ENCODE measurements at regions not wholly inside any gene's neighbourhood (a gene's known extent, or its start where the extent isn't known, plus 50 kb on each side); places are given as distances from the start of the nearest gene placed in this dataset.

DNA sequence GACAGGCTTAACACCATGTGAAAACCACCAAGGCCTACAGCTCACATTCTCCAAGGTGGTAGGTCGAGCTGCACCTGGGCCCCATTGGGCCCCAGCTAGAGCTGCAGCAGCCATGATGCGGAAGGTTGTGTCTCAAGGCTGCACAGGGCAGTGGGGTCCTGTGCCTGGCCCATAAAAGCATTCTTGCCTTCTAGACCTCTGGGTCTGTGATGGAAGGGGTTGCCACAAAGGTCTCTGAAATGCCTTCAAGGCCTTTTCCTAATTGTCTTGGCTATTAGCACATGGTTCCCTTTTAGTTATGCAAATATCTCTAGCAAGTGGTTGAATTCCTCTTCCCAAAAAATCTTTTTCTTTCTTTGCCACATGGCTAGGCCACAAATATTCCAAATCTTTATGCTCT lies 52.5 kb upstream of the C11orf58 start:
- DNase-seq (ENCODE audit: low read depth) = no peak

DNA sequence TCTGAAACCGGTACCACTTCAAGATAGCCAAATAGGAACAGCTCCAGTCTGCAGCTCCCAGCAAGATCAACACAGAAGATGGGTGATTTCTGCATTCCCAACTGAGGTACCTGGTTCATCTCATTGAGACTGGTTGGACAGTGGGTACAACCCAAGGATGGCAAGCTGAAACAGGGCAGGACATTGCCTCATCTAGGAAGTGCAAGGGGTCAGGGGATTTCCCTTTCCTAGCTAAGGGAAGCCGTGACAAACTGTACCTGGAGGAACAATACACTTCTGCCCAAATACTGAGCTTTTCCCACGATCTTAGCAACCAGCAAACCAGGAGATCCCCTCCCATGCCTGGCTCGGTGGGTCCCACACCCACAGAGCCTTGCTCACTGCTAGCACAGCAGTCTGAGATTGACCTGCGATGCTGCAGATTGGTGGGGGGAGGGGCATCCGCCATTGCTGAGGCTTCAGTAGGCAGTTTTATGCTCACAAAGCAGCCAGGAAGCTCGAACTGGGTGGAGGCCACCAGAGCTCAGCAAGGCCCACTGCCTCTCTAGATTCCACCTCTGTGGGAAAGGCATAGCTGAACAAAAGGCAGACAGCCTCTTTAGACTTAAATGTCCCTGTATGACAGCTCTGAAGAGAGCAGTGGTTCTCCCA lies 59.9 kb upstream of the C11orf58 start:
- DNase-seq (ENCODE audit: low read depth) = no peak

DNA sequence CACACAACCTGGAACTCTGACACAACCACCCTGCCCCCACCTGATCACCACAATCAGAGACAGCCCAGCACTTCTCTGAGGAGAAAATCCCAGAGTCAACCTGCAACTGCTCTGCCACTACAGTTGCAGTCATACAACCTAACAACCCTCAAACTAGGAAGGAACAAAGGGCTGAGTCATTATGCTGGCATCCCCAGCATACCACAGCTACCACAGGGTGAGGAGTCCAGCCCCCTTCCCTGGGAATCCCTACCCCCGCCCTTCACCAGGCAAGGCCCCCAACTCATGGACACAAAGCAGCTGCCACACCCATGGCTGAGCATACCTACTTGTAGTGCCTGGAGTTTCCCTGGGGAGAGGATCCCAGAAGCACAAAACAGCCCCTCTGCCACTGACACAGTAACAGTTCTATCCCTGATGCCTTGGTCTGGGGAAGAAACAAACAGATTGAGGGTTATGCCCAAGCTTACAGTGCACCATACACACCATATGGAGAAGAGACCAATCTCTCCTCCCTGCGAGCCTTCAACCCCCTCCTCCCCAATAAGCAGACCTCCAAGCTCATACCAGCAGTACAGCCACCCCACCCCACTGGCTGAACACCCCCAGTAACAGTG lies 68.5 kb upstream of the C11orf58 start:
- no peak for DNase-seq (ENCODE audit: low read depth)

DNA sequence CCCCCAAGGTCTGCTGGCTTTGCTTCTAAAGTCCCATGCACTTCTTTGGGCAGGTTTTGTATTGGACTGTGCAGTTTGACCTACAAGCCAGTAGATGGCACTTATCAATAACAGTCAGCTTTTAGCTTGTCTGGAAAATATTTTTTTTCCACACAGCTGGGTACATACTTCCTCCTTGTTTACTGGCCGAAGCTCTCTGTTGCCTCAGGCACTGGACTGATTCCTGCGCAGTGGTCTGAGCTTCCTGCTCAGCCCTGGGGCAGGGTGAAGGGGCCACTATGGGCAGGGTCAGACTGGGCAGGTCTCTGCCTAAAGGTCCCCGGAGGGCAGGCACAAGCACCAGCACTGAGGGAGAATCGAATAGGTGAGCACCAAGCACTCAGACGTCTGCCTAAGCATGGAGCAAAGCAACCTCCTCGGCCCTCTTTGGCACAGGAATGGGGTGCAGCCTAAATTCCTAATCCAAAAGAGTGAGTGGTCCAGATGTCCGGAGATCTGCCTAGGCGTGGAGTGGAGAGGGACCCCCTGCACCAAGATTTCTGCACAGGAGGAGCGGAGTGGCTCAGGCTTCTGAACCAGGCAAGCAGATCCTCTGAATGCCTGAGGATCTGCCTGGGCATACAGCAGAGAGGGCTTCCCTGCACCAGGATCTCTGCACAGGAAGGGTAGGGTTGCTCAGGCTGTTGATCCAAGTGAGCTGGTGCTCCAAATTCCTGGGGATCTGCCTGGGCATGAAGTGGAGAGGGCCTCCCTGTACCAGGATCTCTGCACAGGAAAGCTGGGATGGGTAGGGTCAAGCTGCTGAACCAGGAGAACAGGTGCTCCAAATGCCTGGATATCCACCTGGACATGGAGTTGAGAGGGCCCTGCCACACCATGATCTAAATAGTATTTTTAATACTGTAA lies 105.9 kb upstream of the C11orf58 start:
- DNase-seq (ENCODE audit: low read depth) = no peak

DNA sequence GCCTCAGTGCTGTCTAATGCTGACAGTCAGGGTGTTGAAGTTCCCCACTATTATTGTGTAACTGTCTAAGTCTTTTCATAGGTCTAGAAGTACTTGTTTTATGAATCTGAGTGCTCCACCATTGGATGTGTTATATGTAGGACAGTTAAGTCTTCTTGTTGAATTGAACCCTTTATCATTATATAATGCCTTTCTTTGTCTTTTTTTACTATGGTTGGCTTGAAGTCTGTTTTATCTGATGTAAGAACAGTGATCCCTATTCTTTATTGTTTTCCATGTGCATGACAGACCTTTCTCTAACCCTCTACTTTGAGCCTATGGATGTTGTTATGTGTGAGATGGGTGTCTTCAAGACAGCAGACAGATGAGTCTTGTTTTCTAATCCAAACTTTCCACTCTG lies 107.8 kb upstream of the C11orf58 start:
- no peak for DNase-seq (ENCODE audit: low read depth)

DNA sequence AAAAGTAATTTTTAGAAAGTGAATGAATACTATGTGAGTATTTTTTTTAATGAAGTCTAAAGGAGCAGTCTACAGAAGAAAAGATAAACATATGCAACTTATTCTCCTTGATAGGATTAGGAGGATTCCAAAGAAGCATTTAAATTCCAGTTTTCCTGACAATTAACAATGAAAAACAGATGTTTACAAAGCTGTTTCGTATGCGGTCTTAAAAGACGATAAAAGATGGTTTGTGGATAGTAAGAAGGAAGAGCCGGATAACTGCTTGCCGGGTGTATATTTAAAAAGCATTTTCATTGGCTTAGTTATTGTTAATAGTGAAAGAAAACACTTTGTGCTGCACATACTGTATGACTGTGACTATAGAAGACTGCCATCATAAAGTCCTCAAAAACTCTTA lies 120.0 kb upstream of the C11orf58 start:
- DNase-seq (ENCODE audit: low read depth) = no peak

DNA sequence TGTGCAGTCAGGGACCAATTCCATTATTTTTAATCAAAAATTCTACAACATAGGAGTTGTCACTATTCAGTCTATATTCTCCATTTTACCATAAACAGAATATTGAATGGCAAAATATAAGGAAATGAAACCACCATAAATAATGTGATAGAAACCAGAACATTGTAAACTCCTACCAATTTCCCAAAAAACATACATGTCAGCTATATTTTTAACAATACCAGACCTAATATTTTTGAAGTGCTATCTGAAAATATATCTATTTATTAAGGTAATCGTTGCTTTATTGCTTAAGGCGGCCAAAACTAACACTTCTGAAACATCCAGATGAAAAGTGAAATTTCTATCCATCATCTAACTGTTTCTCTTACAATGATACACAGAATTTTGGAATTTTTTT lies 123.0 kb upstream of the C11orf58 start:
- no peak for DNase-seq (ENCODE audit: low read depth)

DNA sequence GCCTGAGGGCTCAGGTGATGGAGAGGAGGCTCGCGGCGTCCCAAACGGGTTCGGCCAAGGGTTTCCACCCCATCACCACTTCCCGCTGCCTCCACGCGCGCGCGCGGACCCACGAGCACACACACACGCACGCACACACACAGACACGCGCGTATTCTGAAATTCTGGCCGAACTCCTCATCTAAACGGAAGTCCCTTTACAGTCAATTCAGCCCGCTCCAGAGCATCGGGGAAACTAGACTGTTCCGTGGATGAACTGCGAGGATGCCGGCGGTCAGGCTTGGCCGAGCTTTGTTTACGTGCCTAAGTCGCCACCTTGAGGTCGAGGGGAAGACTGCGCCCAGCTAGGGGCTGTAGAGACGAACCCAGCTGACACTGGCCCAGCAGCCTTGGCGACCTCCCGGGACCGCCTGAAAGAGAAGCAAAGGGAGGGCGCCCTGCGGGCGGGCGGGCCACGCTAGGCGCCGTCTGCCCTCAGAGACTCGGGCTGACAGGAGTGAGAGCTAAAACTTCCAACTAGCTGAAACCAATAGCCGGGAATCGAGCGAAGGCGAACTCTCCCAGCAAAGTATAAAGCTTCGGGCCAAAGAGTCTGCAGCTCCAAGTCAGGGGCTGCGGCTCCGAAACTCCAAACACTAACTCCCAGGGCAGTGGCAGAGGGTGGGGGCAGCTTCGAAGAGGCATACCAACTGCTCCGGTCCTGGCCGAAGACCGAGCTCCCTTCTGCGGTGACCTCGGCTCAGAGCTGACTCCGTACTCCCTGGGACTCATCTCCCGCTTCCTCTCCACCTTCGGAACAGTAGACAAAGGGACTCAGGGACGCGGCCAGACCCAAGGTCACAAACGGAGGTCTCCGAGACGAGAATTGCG lies 124.7 kb upstream of the C11orf58 start:
- DNase-seq (ENCODE audit: low read depth) = peak; percentile 32

DNA sequence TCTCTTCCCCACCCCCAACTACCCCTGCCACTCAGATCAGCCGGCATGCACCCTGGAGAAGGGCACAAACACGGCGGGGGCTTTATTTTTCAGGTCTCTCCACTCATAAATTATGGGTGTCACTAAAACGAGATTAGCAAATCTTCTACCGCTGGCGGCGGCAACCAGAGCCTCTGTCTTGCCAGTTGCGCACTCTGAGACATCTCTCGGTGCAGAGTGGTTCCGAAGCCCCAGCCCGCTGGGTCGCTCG lies 125.3 kb upstream of the C11orf58 start:
- DNase-seq (ENCODE audit: low read depth) = no peak

DNA sequence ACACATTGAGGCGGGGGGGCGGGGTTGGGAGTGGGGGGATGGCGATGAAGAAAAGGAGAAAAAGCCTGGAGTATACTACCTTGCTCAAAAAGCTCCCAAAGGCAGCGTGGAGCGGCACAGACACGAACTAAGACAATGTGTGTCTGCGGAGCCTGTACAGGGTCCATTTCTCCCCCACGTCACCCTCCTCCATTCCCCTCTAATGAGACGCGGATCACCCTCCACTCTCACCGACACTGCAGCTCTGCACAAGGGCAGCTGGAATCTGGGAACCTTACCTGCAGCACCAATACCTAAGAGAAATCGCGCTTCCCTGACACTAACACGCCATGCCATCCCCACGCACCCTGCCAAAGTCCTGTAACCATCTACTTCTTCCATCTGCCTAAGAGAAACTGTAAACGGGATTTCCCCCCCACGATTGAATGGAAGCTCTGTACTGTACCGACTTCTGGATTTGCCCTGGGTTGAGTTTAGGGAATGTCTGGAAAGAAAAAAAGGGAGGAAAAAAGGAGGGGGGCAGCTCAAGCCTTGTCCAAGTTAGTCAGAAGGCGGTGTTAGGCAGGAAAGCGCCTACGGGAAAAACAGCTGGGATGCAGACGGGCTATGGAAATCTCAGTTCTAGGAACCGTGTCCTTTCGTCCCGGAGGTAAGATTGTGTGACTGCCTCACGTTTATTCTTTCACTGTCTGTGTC lies 125.7 kb upstream of the C11orf58 start:
- no peak for DNase-seq (ENCODE audit: low read depth)

DNA sequence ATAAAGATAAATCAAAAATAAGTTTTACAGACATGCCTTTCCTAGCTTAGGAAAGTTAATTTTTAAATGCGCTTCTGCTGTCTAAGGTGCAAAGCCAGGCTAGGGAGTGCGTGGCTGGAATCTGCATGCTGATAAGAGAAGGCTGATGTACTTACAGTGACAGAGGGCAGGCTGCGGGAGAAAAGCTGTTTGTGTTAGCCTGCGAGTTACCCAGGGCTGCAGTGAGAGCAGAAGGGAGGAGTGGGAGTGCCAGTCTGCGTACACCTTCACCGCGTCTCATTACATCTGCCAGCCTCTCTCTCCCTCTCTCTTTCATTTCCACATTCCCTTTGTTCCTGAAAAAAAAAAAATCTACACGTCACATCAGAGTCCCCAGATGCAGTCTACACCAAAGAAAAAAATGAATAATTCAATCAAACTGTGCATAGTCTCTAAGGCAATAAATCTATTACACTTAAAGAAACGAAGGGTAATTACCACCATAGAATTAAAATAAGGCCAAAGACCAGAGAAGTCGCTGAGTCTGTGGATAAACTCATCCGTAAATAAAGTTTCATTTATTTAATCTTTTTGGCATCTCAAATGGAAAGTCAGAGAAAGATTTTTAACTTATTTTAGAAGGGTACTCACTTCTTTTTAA lies 126.4 kb upstream of the C11orf58 start:
- DNase-seq (ENCODE audit: low read depth) = no peak

DNA sequence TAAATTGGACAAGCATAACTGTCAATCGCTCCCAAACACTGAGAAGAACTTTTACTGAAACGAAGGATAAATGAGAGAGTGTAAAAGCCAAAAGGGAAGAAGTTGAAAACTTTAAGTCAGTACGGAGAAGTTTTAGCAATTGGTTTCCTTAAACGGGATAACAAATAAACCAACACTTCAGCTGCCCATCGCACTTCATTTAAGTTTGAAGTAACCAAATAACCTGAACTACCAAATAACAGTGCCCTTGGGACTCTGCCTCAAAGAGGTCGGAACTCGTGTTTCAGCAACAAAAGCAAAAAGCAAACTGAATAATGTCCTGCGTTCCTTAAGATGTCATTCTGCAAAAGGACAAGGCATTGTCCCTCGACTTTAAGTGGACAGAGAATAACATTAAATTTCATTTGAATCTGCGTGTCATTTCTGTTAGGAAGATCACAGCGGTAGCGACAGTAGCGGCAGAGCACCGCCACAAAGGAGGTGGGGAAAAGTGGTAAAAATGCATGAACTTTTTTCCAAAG lies 127.0 kb upstream of the C11orf58 start:
- DNase-seq (ENCODE audit: low read depth) = no peak

DNA sequence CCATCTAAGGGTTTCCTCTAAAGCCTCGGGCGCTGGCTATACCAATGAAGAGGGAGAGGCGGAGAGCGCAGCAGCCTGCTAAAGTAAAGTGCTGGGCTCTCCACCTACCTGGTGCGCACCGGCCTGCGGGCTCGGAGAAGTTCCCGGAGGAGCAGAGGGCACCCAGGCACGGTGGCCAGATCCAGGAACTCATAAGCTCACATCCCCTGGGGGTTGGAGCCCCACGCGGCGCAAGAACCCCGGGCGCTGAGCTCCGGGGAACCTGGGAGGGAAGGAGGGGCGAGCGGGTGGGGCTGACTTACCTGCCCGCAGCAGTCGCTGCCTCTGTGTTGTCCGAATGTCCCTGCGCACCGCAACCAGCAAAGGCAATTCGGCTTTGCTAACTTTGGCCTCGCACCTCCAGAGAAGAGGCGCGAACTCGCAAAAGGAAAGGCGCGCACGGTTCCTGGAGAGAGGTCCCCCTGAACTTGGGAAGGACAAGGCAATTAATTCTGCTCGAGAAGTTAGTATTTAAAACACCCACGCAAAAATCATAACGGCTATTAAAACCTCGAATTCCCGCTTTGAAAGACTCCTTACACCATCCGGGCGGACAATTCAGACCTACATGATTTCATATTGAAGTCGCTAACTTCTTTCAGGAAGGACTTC lies 127.6 kb upstream of the C11orf58 start:
- no peak for DNase-seq (ENCODE audit: low read depth)

DNA sequence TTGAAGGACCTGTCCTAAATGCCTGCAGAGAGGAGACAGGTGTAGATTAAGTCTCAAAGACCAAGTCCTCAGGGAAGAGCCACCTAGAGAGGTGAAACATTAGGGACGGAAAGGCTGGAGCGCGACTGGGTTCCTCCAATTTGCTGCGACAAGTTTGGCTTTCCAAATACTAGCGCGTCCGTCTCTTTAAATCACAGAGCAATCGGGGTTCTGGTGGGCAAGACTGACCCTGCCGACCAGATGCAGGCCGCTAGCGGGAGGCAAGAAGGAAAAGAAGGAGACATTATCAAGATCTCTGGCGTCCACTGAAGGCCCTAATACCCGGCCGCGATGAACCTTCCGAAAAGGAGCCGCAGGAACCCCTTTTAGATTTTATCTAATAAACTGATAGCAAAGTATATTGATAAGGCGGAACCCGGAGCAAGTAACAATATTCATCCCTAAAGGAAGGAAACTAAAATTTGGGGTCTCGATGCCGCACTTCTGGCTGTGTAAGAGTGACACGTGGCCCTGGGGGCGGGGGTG lies 128.2 kb upstream of the C11orf58 start:
- no peak for DNase-seq (ENCODE audit: low read depth)

DNA sequence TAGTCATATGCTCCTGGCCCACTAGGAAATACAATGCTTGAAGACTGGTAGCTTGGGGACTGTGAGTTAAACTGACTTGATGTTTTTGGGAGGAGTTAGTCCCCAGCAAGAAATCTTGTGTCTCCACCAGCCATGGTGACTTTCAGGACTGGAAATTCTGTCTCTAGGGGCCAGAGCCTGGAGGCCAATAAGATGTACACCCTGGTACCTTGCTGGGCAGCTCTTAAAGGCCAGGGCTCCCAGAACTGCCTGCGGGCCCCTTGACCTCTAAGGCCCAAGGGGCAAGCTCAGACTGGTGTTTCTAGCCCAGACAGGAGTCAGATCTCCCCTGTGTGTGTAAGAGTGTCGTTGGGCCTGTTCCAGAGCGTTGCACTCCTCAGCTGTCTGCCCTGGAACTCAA lies 128.7 kb upstream of the C11orf58 start:
- DNase-seq (ENCODE audit: low read depth) = no peak

DNA sequence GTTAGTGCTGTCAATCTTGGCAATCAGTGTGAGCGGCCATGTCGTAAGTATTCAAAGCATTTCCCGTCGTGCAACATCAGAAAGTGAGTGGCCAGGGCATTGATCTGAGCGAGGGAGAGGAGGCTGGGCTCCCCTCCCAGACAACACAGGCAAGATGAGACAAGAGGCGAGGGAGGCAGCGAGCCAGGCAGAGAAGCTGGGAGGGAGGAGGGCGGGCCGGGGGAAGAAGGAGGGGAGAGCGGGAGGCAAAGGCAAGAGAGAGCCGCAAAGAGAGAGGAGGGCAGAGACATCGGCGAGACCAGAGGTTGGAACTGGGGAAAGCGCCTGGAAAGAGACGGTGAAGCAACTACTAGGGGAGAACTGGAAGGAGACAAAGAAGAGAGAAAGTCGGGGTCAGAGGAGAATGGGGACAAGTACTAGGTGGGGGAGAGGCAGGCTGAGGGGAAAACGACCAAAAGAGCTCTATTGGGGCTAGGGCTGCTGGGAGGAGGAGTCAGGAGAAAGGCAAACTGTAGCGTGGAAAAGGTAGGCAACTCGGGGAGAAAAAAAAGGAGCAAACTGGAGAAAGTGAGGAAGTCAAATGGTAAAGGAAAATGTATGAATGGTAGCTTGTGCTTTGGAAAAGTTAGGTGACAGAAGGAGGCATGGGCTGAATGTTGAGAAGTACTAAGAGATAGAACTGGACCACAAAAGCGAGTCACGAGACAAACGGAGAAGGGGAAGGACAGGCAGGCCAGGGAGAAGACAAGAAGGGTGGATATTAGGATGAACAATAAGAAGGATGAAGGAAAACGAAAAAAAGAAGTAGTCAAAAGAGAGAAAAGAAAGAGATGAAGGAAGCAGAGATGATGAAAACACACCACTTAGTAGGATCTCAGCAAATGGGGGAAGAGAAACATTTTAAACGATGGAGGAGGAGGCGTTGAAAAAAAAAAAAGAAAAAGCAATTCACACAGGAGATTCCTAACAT lies 130.5 kb upstream of the C11orf58 start:
- no peak for DNase-seq (ENCODE audit: low read depth)

DNA sequence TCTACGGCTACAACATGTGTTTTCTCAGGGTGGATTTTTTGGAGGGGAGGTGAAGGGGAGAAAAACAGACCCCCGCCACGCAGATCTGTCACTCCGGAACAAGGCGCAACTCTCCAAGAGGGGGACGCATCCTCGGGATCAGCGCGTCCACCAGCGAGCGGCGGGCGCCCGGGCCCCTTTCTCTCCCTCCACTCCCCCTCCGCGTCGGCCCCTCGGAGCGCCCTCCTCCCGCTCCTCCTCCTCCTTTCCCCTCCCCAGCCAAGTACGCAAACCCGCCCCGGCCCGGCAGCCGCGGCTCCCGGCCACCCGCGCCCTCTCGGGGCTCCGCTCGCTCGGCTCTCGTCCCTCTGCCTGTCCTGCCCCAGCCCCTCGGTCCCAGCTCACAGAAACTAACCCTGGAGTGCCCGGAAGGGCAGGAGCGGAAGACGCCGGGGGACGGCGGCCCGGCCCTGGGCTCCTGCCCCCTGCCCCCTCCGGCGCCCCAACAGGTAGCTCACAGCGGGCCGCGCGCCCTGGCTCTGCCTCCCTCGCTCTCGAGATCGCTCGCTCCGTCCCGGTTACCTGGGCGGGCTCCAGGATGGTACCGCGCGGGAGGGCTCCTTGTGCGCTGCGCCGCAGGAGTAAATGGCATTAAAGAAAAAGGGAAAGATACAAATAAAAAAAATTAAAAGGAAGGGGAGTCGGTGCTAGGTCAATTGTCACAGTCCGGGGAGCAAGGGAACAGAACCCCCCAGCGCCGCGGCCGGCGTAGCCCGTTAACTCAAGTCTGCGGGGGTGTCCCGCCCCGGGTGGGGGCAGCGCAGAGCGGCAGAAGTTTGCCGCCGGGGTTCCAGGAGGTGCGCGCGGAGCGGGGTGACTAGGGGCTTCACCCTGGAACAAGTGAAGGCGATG lies 131.4 kb upstream of the C11orf58 start:
- DNase-seq (ENCODE audit: low read depth) = no peak

All from activated T-cell treated with anti-CD3 and anti-CD28 coated beads for 1 hour (primary cell).